DMS79 treated with DMSO at 0.1 percent for 48 hours (cell line): ENCODE measurements at regions not wholly inside any gene's neighbourhood (a gene's known extent, or its start where the extent isn't known, plus 50 kb on each side); places are given as distances from the start of the nearest gene placed in this dataset.

Experiments used
- DNase-seq: peaks from one replicate; lab custom pipeline; 2025; lab: John Stamatoyannopoulos, UW

DNA sequence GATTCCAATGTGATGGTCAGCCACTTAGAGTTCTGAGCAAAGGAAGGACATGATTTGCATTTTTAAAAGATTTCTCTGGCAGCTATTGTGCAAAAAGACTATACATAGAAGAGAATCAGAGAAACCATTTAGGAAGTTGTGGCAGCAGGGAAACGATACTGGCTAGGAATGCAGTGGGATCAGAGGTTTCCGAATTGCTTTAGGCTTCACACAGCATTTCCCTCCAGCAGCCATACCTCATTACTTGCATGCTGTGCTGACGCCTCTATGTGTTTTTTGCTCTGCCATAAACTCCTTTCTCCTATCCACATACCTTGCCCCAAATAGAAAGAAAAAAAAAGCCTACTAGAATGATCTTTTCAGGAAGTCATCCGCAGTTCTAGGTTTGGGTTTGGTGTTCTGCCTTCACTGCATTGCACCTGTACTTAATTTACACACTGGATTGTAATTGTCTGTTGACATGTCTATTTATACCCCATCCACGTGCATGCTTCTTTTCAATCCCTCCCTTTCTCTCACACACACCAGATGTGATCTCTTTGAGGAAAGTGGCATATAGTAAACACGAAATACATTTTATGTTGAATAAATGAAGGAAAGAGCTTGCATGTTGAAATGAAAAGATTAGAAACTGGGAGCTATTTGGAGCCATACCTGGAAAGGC, 860.3 kb upstream of the SEMA6D start:
- no peak for DNase-seq

DNA sequence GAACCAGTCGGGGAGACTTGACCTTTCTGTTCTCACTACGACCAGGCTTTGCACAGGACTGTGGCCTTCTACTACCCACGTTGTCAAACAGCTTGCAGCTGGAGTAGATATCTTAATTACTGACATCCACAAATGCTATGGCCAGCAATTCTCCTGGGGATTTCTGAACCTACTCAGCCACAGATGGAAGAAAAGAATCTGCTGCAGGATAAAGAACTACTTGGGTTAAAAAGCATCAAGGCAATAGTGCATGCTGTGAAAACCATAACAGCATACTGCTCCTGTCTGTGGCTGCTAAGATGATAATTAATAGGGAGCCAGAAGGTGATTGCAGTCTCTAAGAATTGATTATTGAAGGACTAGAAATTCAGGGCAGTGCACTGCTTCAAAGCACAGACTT, 859.2 kb upstream of the SEMA6D start:
- DNase-seq = no peak

DNA sequence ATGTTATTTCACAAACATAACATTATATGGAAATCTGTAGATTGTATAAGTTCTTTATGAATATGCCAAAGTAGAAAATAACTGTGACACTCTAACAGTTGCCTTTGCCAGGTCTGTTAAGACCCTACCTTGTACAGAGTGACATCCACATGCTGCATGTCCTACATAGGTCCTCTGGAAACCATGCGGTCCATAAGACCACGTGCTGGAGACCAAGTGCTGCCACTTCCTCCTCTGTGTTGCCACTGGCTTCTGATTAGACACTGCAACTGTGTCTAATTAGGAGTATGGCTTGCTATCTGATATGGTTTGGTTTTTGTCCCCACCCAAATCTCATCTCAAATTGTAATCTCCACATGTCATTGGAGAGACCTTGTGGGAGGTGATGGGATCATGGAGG, 855.5 kb upstream of the SEMA6D start:
- DNase-seq = no peak

DNA sequence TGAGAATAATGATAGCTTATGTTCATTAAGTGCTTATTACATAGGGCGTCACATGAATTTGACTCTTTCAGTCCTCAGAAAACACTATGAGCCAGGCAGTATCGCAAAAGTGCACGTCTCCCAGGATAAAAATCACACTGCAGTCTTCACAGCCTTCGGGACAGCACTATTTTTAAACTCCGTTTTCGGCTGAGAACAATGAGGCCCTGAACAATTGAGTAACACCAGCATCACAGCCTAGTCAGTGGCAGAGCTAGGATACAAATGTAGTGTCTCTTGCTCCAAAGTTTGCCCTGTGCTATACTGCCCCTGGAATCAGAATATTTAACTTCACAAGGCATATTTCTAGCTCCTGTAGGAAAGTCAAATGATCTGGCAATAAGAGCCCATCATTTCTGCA, 852.1 kb upstream of the SEMA6D start:
- no peak for DNase-seq

DNA sequence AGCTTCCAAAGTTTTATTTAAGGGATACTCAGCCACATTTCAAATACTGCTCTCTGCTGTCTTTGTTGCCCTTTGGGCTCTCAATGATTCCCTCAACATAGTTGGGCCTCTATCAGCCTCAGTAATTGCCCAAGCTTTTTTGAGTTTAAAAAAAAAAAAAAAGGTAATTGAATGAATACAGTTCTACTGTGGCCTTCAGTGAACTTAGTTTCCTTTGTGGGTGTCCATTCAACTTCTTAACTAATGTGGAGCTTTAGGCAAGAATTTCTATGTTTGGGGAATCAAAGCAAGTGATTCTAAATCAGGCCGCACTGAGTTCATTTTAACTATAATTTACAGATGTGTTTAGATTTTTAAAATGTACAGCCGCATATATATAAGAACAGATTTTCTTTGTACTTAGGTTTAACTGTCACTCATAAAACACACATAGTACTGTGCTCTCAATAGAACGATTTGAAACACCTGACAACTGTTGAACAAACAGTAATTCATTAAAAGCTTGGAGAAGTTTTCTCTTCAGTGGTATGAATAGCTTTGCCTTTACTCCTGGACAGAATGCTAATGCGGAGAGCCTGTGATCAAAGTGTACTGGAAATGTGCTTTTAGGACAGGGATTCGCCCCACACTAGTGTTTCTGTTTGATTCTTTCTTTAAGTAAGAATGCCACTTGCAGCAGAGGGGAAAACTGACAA, 844.9 kb upstream of the SEMA6D start:
- no peak for DNase-seq

DNA sequence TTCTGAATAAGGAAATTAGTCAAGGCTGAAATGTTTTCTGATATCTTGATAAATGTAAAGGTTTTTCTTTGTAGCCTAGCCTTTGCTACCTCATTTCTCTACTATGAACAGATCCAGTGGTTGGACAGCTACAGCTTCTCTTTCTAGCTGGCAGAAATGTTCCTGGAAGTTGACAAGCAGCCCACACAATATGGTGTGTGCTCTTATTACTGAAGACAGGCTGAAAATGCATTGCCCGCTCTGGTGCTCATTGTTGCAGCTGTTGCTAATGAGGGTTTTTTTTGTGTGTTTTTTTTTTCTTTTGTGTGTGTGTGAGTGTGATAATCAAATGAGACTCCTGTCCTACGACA, 844.3 kb upstream of the SEMA6D start:
- no peak for DNase-seq

DNA sequence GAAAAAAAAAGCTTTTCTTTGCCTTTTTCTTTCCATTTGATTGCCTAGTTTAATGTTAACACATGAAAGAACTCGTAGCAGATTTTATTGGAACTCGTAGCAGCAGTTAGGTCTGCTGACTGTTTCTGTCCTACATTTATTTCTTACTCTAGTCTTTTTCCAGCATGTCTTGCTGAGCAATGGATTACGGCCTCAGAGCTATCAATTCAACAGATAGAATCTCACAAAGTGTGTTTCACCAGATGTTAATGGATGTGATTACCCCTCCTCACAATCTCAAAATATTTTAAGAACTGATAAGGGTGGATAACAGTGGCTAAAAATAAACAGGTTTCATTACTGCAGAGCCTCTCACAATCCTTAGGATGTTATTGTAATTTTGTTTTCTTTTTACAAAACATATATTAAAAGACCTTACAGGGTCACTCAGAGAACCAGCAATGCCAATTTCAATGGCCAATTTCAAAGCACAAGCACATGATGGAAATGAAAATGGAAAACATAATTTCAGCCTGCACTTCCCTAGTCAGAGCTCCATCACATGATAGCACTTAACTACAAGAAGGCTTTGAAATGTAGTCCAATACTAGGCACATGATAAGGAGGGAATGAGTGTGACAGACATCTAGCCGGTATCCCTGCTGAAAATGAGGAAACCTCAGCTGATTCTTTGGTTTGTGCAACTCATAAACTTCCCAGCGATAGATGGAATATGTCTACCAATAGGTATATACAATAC, 838.1 kb upstream of the SEMA6D start:
- no peak for DNase-seq

DNA sequence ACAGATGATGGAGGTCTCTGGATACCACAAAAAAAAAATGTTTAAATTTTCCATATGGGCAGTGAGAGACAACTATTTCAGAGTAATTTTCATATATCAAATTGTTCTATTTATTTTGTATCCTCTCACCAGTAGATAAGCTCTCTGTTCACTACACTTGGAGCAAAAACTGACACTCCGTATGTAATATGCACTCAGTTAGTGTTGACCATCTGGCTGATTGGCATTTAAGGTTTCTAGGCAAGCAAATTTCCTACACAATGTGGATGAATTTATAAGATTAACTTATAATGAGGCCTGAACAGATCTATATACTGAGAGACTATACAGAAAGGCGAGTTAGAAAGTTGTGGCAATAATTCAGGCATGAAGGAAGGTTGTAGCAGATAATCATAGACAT, 836.5 kb upstream of the SEMA6D start:
- DNase-seq = no peak

DNA sequence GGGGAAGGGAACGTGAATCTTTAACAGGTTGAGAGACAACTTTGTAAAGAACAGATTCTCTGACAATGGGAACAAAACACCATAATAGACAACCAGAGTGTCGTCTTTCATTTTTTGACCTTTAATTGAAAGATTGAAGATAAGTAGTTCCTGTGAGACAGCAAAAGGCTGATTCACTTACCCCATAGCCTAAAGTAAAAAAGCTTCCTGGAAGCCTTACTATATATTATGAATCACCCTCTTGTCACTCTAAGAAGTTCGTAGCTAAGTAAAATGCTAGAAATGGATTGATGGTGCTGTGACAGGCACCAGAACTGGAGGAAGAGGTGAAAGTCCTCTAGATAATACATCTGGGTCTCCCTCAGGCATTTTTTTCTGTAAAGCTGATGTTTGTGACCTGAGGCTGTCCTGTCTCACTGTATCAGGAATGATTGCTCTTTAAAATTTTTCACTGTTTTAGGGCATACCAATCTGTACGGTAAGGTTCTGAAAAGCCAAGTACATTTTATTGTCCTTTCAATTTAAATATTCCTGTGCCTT, 824.6 kb upstream of the SEMA6D start:
- no peak for DNase-seq

DNA sequence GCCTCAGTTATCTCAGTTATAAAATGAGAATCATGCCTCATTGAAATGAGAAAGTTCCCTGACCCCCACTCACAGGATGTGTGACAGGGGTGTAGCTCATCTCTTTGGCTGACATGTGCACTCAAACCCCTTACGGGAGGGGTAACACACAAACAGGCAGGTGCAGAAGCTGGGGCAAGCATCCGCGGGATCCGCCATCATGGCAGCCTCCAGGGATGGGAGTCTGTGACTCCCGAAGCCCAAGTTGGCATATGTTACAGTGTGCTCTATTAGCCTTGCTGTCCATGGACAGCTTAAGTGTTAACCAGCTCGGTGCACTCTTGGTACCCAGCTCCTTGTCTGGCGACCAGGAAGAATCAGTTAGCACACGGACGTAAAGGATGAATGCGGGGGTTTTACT, 822.7 kb upstream of the SEMA6D start:
- no peak for DNase-seq

DNA sequence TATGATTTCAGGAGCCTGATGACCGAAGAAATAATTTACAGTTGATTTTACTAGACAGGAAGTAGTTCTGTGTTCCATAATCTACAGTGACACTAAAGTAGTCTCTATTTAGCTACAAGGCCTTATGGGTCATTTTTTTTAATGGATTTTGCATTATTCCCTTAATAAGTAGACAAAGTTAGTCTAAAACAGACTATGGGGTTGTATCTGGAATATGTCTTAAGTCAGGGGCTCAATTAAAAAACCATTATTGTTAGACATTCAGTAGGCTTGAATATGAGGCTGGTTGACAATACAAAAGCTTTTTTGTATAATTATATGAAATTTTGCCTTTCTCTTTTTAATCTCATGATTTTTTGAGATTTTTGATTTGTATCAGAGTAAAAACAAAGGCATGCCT, 820.0 kb upstream of the SEMA6D start:
- no peak for DNase-seq

DNA sequence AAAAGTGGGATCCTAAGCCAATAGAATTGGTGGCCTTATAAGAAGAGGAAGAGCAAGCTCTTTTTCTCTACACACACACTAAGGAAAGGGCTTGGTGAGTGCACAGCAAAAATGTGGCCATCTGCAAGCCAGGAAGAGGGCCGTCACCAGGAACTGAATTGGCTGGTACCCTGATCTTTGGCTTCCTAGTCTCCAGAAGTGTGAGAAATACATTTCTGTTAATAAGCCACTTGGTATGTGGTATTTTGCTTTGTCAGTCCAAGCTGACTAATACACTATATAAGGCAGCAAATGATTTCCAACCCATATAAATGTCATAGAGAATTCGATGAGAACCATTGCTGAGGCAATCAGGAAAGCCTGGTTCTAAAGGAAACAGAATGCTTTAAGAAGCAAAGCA, 816.3 kb upstream of the SEMA6D start:
- DNase-seq = no peak

DNA sequence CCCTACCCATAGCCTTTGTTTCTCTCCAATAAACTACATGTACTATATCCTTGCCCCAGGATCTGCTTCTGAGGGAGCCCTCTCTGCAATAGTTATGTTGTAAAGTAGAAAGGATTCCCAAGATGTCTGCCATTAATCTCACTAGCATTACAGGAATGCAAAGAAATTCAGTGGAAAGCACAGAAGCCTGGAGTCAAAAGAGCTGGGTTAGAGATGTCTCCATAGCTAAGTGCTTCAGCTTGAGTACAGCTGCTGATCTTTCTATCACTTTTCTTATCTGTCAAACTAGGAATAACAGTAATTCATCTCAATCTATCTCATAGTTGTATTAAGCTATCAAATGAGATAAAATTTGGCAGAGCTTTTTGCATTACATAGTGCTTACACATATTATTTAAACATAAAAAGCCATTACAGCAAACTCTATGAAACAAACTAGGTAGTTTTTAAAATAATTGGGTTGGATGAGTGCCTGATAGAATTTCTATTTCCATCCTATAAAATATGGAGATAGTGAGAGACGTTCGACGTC, 799.5 kb upstream of the SEMA6D start:
- DNase-seq = no peak

DNA sequence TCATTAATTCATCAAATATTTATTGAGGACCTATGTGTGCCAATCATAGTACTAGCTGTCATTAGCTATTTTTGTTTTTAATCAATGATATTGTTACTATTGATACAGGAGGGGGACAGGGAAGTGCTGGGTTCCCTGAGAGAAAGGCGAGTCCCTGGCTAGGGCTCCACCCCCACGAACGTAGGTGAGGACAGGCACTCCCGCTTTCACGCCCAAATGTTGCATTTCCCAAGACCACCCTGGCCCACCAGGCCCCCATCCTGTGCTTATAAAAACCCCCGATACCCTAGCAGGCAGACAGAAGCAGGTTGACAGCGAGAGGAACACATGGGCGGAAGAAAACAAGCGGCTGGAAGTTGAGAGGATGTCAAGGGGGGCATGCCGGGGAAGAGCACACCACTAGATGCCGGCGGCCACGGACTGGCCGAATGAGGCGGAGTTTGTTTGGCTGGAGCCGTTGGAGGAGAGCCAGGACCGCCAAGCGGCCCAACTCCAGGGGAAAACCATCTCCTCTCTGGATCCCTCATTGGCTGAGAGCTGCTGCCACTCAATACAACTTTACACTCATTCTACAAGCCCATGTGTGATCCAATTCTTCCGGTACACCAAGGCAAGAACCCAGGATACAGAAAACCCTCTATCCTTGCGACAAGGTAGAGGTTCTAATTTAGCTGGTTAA, 798.7 kb upstream of the SEMA6D start:
- no peak for DNase-seq

DNA sequence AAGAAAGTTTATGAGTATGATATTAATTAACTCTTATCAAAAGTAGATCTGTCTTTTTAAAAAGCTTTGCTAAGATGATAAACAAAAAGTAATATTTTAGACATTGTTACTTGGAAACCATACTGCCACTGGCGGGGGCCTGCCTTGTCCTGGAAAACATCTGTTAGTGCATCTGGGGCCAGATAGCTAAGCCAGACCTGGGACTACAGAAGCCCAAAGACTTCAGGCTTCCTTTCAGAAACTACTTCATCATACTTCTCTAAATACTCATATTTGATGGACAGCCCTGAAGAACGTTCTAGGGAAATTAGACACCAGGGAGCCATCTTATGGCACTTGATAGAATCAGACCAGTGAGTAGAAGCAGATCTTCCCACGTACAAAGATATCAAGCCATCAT, 795.4 kb upstream of the SEMA6D start:
- no peak for DNase-seq

DNA sequence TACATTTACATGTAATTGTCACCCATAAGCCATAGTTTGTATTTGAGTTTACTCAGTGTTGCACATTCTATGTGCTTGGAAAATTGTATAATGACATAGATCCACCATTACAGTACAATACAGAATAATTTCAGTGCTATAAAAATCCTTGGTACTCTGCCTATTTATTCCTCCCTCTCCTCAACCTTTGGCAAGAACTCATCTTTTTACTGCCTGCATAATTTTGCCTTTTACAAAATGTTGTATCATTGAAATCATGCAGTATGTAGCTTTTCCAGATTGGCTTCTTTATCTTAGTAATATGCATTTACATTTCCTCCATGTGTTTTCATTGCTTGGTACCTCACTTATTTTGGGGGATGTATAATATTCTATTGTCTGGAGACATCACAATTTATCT, 786.9 kb upstream of the SEMA6D start:
- no peak for DNase-seq

DNA sequence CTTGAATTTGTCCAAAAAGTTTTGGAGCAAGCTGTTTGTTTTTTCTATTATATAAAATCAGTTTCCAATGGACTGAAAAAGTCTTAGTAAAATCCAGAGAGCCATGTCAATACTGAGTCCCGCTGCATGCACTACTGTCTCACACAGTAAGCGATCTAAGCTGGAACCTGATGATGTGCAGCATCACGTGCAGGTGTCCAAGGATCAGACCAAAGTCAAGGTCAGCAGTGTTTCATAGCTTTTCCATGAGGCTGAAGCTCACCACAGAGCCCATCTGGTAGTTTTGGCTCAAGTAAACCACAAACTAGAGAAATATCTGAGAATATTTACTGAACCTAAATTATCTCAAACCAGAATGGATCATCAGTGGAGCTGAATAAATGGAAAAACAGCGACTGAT, 784.0 kb upstream of the SEMA6D start:
- DNase-seq = no peak

DNA sequence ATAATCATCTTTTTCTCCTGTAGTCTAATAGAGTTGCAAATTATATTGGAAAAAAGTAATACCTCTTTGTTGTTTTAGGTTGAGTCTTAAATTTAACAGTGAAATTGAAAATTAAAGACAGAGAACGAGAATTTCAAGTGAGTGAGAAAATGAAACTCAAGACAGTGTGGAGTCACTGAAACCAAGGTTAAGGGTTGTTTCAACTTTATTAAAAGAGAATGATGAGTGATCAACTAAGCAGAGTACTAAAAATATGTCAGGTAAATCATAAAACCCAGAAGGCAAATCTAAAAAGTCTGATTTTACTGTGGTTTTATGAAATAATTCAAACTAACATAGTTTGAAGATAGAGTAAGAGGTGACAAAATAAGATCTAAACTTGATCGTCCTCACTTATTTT, 782.5 kb upstream of the SEMA6D start:
- no peak for DNase-seq

DNA sequence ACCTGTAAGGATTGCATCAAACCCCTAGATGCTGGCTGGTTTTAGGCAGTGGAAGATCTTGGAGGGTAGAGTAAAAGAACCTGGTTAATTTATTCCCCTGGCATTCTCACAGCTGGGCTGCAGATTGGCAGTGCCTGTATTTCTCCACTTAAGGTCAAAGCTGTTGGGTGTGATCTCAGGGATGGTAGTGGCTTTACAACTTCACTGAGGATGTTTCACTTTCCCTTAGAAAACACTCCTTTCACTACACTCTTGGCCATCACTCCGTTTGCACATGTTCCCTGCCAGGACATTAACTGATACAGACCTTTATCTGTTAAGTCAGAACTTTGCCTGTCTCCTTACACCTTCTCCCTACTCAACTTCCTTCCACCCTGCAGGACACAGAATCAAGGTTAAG, 779.1 kb upstream of the SEMA6D start:
- no peak for DNase-seq

DNA sequence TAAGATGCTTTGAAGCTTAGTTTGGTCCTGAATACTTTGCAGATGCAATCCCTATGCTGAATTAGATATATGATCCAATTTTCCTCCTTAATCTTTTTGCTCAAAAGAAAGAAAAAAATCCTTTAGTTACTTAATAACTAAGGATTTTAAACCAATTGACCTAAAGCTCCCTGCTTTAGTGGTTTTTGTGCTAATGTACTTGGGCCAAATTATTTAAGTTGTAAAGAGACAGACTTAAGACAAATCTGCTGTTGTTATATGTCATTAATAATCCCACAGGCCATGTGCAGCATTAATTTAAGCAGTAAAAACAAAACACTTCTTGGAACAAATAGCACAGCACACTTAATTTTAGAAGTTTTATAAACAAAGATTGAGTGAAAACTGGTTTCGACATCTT, 776.1 kb upstream of the SEMA6D start:
- DNase-seq = no peak

DNA sequence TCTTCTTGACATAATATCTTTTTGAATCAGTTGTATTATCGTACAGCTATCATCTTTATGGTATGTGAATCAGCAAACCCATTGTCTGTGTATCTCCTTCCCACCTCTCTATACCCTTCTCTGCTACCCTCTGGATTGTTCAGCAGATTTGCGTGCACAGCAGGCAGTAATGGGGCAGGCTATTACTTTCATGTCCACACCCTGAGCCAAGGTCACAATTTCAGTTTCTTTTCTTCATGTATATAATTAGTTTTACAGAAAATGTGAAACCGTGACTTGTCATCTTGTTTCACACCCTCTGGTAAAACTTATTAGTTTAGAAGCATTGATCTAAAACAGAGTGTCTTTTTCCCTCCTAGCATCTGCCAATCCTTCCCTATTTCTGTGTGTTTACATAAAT, 770.4 kb upstream of the SEMA6D start:
- no peak for DNase-seq

DNA sequence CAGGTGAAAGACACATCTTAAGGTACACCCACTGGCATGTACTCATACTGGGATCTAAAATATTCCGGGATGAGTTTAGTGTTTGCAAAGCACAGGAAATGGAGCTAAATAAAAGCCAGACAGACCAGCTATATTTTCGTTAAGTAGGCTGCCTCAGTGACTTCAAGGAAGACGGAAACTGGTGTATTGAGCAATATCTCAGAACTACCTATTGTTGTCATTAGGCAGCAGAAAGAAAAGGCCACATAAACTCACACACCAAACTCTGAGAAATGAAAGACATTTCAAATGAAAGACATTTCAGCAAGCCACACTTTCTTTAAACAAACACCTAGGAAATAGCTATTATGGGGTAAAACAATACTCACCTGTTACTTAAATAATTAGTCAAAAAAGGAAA, 761.7 kb upstream of the SEMA6D start:
- no peak for DNase-seq

DNA sequence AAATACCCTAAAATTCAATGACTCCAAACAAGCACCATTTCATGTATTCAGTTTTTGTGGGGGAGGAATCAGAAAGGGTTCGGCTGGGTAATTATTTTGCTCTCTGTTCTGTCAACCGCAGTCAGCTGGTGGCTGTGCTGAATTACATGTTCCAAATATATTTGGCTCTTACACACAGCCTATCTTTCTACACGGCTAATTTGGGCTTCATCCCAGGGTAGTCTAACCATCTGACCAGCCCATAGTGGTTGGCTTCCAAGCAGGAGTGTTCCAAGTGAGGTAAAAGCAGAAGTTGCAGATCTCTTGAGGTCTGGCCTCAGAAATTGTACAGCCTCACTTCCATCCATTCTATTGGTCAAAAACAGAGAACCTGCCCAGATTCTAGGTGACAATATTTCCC, 760.8 kb upstream of the SEMA6D start:
- DNase-seq = no peak
